Stimulated activated CD8-positive, alpha-beta memory T cell treated with anti-CD3 and anti-CD28 coated beads, Interleukin-4, amount 100 ng/mL, for 4 hours (primary cell): ENCODE measurements at regions not wholly inside any gene's neighbourhood (a gene's known extent, or its start where the extent isn't known, plus 50 kb on each side); places are given as distances from the start of the nearest gene placed in this dataset.

Experiments used
- DNase-seq, 2 donors: peaks; one replicate each; pipeline ENCODE4 v3.0.0-alpha.2; 2020; ENCODE audit warnings: low read depth in 2 of 2, low spot score in 1 of 2

DNA sequence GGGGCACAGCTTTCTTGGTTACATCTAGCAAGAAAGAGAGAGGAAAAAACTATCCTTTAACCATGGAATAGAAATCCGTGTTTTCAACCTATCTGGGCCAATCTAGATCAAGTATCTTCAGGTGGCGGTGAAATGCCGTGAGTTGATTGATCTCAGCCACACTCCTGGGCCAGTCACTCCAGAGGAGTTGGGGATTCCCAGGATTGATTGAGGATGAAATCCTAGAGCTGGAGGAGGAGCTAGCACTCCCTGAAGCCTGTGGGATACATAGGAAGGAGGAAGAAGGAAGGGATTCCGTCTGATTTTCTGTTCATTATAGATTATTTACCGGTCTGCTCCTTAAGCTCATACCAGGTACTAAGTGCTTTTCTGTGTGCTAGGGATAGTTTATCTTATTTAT lies 106.3 kb upstream of the ARID2 start:
- no peak for DNase-seq

DNA sequence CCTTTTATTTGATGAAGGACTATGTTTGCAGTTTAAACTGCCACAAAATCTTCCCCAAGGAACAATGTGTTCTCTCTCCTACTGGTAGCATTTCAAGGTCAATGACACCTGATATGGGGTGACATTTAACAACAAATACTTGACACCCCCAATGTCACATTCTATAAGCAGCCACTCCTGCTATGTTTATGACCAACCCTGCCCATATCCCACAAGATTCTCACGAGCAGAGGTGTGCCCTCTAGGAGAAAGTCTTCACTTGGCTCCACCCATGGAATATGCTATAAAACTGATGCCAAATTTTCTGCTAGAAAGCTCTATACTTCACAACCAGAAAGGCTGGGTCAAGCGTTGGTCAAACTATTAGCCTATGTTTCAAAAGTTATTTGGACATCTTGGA lies 105.6 kb upstream of the ARID2 start:
- DNase-seq = no peak

DNA sequence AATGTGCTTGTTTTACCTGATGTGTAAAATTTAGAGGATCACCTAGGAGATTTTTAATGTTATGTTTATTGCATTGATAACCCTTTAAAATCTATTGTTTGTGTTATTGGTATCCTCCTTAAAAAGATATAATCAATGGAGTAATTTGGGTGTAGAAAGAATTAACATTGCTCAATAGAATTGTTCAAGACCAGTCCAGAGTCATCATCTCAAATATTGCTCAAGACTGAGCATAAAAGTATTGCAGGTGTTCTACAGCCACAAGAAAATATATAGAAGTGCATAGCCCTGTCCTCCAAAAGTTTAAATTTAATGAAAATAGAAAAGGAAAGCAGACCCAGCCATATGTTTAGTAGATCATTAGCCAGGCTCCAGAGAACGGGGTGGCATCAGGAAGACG lies 102.5 kb upstream of the ARID2 start:
- DNase-seq = no peak

DNA sequence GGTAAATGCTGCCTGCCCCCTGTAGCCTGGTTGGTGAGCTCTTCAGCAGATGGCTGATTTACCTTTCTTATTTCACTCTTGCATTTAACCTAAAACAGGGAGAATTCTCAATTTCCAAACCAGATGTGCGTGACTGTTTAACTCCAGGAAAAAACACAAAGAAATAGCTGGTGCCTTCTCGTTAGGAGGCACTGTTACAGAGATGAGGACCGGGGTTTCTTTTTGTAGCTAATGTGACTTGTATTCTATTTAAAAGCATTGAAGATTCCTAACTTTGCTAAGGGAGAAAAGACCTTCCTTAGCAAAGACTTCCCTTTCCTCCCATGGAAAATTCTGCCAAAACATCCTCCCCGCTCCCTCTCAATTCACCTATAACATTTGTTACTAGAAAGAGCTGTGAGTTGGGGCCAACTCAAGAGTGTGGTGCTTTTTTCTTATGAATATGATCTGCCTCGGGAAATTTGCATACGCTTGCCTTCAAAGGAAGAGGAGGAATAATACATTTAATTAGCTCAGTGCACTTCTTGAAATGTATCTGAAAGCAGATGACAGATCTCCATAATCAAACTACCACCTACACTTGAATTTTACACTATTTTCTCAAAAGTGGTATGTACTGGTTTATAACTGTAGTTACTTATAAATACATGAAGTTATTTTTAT lies 102.0 kb upstream of the ARID2 start:
- no peak for DNase-seq

DNA sequence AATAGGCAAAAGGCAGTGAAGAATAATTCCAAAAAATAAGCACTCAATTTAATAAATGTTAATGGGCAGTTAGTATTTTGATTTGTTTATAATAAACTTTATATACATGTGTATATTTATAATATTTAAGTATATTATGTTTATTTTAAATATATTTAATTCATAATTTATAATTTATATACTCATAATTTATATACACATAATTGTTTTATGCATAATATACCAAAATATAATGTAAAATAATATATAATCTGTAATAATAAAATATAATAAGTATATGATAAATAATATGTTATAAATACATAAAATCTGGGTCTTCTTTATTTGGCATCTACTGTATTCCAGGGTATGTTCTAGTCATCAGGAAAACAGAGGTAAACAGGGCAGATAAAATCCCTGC lies 100.2 kb upstream of the ARID2 start:
- no peak for DNase-seq

- DNase-seq = no peak
These were observed 95.8 kb upstream of the ARID2 start for GRCh38 chr12:45633733-45634132.

DNA sequence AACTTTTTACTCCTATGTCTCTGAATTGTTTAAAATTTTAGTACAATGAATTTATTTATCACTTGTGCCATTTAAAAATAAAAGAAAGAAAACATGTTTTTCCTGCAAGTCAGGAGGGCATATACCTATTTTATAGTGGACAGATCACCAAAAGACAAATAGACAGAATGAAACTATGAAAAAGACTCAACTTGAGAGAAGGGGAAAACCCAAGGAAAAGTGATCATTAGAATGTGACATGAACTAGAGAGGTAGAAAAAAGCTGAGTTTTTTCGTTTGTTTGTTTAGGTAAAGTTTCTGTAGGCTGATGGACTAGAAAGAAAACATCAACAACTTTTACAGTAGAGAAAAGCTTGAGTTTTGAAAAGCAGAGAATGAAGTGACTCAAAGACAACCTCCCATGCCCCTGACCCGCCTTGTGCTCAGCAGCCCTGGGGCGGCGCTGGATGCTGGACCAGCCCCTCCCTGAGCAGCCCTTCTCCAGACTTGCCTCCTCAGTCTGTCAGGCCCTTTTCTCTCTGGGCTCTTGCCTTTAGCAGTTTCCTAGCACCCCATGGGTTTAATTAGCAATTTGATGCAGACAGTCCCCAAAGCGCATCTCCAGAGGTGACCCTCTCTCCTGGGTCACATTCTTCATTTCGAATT lies 95.1 kb upstream of the ARID2 start:
- DNase-seq = no peak

- DNase-seq = no peak
These were observed 92.3 kb upstream of the ARID2 start for GRCh38 chr12:45637242-45637641.

DNA sequence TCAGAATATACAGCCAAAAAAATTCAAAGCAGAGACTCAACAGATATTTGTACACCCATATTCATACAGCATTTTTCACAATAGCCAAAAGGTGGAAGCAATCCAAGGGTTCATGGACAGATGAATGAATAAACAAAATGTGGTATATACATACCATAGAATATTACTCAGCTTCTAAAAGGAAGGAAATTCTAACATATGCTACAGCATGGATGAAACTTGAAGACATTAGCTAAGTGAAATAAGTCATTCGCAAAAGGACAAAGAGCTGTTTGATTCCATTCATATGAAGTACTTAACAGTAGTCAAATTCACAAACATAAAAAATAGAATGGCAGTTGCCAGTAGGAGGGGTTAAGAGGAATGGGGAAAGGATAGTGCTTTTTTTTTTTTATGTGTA lies 91.8 kb upstream of the ARID2 start:
- DNase-seq = no peak

GRCh38 chr12:45638386-45638785 lies 91.1 kb upstream of the ARID2 start:
- no peak for DNase-seq

GRCh38 chr12:45644541-45644940 lies 85.0 kb upstream of the ARID2 start:
- no peak for DNase-seq

- no peak for DNase-seq
These were observed 82.5 kb upstream of the ARID2 start for GRCh38 chr12:45646851-45647581.

- DNase-seq = no peak
These were observed 81.4 kb upstream of the ARID2 start for GRCh38 chr12:45648070-45648469.

GRCh38 chr12:45651029-45651428 lies 78.5 kb upstream of the ARID2 start:
- DNase-seq = no peak

- DNase-seq = no peak
These were observed 75.4 kb upstream of the ARID2 start for GRCh38 chr12:45654002-45654665.

DNA sequence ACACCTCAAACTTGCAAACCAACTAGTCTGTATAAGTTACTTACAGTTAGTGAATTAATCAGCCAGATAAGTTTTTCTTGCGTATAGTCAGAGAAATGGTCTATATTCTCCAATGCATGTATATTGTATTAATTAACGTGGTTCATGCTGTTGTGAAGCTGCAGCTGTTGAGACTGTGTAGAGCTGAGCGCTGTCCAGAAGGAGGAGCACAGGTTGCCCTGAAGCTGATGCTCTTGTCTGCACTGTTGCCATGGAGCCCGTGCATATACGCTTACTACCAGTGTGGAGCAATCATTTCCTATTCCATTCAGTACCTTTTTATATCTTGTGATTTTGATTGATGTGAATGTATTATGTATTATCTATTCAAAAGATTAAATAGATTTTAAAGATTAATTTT lies 74.3 kb upstream of the ARID2 start:
- DNase-seq = peak in 1 of 2 donors; percentile 16

DNA sequence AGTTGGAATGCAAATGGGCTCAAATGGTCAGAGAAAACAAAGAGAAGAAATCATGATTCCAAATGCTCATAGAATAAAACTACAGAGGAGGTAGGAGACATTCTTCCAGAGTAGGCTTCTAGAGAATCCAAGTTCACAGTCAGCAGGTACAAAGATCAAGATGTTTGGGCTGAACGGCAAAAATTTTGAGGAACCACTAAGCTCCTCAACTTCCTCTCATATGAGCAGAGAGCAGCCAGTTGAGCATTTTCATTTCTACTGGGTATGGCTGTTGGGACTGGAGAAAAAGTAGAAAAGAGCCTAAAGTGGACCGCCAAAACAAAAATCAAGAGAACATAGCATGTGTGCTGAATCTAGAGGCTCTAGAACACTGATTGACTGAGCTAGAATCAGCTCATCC lies 73.8 kb upstream of the ARID2 start:
- no peak for DNase-seq

DNA sequence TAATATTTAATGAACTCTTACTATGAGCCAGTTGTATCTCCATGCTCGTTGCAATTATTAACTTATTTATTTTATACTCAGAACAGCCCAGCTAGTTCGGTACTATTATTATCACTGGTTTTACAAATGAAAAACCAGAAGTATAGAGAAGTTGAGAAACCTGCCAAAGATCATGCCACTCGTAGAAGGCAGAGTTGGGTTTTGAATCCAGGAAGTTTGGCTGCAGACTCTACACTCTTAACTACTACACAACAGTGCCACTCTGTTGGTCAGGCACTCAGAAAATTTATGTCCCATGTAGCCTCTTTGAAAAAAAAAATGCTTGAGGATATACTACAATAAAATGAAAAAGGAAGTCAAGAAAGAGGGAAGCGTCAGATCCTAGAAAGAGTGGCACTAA lies 71.5 kb upstream of the ARID2 start:
- no peak for DNase-seq

- no peak for DNase-seq
These were observed 69.2 kb upstream of the ARID2 start for GRCh38 chr12:45660330-45660729.

DNA sequence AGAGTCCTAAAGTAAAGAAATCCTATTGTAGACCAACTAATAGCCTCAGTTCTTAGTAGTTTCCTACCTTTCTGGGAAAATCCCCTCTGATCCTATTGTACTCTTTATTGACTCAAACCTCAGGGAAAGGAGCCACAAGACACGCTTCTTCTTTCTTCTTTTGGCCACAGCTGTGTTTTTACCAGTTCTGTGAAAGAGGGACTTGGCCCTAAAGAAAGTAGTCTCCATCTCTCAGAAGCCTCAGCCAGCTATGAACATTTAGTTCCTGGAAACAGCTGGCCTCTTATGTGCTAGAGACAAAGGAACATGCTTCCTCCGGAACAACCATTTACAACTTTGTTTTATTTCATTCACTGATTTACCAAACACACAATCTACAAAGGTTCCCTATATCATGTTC lies 66.1 kb upstream of the ARID2 start:
- no peak for DNase-seq

DNA sequence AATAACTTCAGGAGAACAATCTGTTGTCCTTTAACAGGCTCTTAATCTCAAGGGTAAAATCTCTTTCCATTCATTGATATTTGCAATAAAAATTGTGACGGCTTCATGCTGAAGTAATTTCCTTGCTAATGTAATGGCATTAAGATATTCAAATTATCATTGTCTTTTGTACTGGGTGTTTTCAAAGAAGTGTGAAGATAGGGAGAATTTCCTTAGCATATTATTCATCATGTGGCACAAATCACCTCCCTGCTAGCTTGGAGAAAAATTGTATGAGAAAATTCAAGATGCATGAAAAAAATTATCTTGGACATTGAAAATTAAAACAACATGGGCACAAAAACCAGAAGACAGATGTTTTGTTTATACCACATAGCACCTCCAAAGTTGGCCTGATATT lies 63.6 kb upstream of the ARID2 start:
- DNase-seq = no peak

DNA sequence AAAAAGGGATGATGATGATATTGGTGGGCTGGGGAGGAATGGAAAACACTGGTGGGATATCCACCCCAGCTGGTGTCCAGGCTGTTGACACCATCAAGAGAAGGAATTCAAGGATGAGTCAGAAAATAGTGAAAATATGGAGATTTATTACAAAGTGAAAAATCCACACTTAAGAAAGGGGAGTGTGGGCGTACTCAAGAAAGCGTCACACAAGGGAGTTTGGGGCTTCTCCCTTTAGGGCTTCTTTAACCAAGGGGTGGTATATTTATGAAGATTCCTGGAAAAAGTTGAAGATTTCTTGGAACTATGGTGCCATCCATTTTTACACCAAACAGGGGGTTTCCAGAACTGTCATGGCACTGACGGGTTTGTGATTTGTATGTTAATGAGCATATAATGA lies 63.1 kb upstream of the ARID2 start:
- DNase-seq = no peak
